SK-N-SH (cell line): ENCODE measurements at regions not wholly inside any gene's neighbourhood (a gene's known extent, or its start where the extent isn't known, plus 50 kb on each side); places are given as distances from the start of the nearest gene placed in this dataset.

Source experiments
- CTCF ChIA-PET: fragments of 300-600, 350-600 bp; formaldehyde crosslinking; extraction: SDS; loops from one replicate; lab custom pipeline; 2021; lab: Yijun Ruan, JAX
- POLR2A ChIA-PET: fragments of 350-600 bp; sonication (Branson Sonifier 250); formaldehyde crosslinking; extraction: SDS; loops from one replicate; lab custom pipeline; 2020; ENCODE audit warnings: antibody characterized with exemption, inconsistent platforms; lab: Yijun Ruan, JAX
- DNase-seq: peaks from one replicate; pipeline ENCODE4 v3.0.0; 2012
- H2AFZ ChIP-seq: fragments of 200-600 bp; sonication (generic); 2 replicates; pipeline ENCODE4 v1.8.1; 2016; ENCODE audit warnings: antibody characterized with exemption, mild to moderate bottlenecking, low read depth
- H3F3A ChIP-seq: fragments of 200-600 bp; sonication (generic); replicated peaks from 2 replicates; pipeline ENCODE3; 2016; ENCODE audit warnings: antibody characterized with exemption, mild to moderate bottlenecking; ENCODE audit not compliant: insufficient read depth
- H3K27ac ChIP-seq, 2 experiments: fragments of 200-500 bp in 1 of 2; fragments of 200-600 bp in 1 of 2; sonication (Bioruptor generic) in 1 of 2; sonication (generic), shearing (Covaris generic) in 1 of 2; 2 replicates each; pipeline versions ENCODE4 v1.5.1 to v1.6.1; 2014 to 2016; ENCODE audit warnings: low read depth in 2 of 2, inconsistent platforms in 1 of 2, low read length in 1 of 2, mild to moderate bottlenecking in 1 of 2, mixed read lengths in 1 of 2
- H3K27me3 ChIP-seq: fragments of 200-600 bp; sonication (generic), shearing (Covaris generic); 2 replicates; pipeline ENCODE4 v1.6.1; 2016; ENCODE audit warnings: mixed run types; ENCODE audit not compliant: insufficient read depth
- H3K36me3 ChIP-seq, 2 experiments: fragments of 200-500 bp in 1 of 2; fragments of 200-600 bp in 1 of 2; sonication (Bioruptor generic) in 1 of 2; sonication (generic) in 1 of 2; replicated peaks in 1 of 2; 2 replicates each; pipeline versions ENCODE3 to v1.5.1; 2014 to 2016; ENCODE audit warnings: low read length in 1 of 2, mild to moderate bottlenecking in 1 of 2; ENCODE audit not compliant: insufficient read depth in 2 of 2, control insufficient read depth in 1 of 2
- H3K4me1 ChIP-seq, 2 experiments: fragments of 200-500 bp in 1 of 2; fragments of 200-600 bp in 1 of 2; sonication (Bioruptor generic) in 1 of 2; sonication (generic), shearing (Covaris generic) in 1 of 2; 2 replicates each; pipeline versions ENCODE4 v1.5.1 to v1.6.1; 2014 to 2016; ENCODE audit warnings: low read depth in 1 of 2, low read length in 1 of 2, mixed run types in 1 of 2; ENCODE audit not compliant: insufficient read depth in 2 of 2, control insufficient read depth in 1 of 2
- H3K4me2 ChIP-seq: fragments of 200-600 bp; sonication (generic), shearing (Covaris generic); 2 replicates; pipeline ENCODE4 v1.6.1; 2017; ENCODE audit warnings: mixed run types
- H3K4me3 ChIP-seq, 2 experiments: fragments of 200-500 bp in 1 of 2; fragments of 200-600 bp in 1 of 2; sonication (Bioruptor generic) in 1 of 2; sonication (generic), shearing (Covaris generic) in 1 of 2; 2 replicates each; pipeline versions ENCODE4 v1.5.1 to v1.8.1; 2014 to 2016; ENCODE audit warnings: low read depth in 2 of 2, inconsistent platforms in 1 of 2, low read length in 1 of 2, mild to moderate bottlenecking in 1 of 2, mixed read lengths in 1 of 2, moderate library complexity in 1 of 2
- H3K79me2 ChIP-seq: fragments of 200-600 bp; sonication (generic); 2 replicates; pipeline ENCODE4 v1.8.1; 2017; ENCODE audit warnings: mild to moderate bottlenecking; ENCODE audit not compliant: insufficient read depth
- H3K9ac ChIP-seq: fragments of 200-600 bp; sonication (generic); 2 replicates; pipeline ENCODE4 v1.6.1; 2017; ENCODE audit warnings: mixed run types
- H3K9me2 ChIP-seq: fragments of 200-600 bp; sonication (generic); 2 replicates; pipeline ENCODE4 v1.6.1; 2017; ENCODE audit warnings: mixed run types
- H3K9me3 ChIP-seq: fragments of 200-600 bp; sonication (generic); 2 replicates; pipeline ENCODE4 v1.6.1; 2017; ENCODE audit warnings: mixed run types, mild to moderate bottlenecking, moderate library complexity
- H4K20me1 ChIP-seq: fragments of 200-600 bp; sonication (generic); 2 replicates; pipeline ENCODE4 v1.6.1; 2017; ENCODE audit warnings: mild to moderate bottlenecking, mixed run types; ENCODE audit not compliant: insufficient read depth
- ELF1 ChIP-seq: IDR thresholded peaks from 2 replicates; pipeline ENCODE4 v1.4.0; 2012
- EP300 ChIP-seq, 2 experiments: IDR thresholded peaks; 2 replicates each; pipeline versions ENCODE4 v1.4.0 to v1.6.1; 2012; ENCODE audit warnings: borderline replicate concordance in 1 of 2, low read depth in 1 of 2, low read length in 1 of 2
- EZH2phosphoT487 ChIP-seq: fragments of 200-600 bp; sonication (generic); IDR thresholded peaks from 2 replicates; pipeline ENCODE4 v1.6.1; 2017; ENCODE audit warnings: low read depth, mixed run types, mild to moderate bottlenecking, antibody characterized with exemption, moderate library complexity, borderline replicate concordance
- FOSL2 ChIP-seq: IDR thresholded peaks from 2 replicates; pipeline ENCODE4 v1.4.0; 2012; ENCODE audit warnings: low read depth, mild to moderate bottlenecking, moderate library complexity, borderline replicate concordance
- GATA2 ChIP-seq: sonication (generic); formaldehyde crosslinking; IDR thresholded peaks from 2 replicates; pipeline ENCODE4 v1.5.0; 2020; ENCODE audit warnings: mild to moderate bottlenecking, missing genetic modification reagents
- MAX ChIP-seq: IDR thresholded peaks from 2 replicates; pipeline ENCODE4 v1.4.0; 2012; ENCODE audit warnings: low read depth
- NRF1 ChIP-seq: IDR thresholded peaks from 2 replicates; pipeline ENCODE4 v1.6.1; 2012; ENCODE audit warnings: low read depth, mild to moderate bottlenecking, low read length
- PBX3 ChIP-seq: IDR thresholded peaks from 2 replicates; pipeline ENCODE4; 2012
- POLR2AphosphoS5 ChIP-seq: IDR thresholded peaks from 2 replicates; pipeline ENCODE4 v1.6.1; 2012; ENCODE audit warnings: low read depth, low read length
- REST ChIP-seq: IDR thresholded peaks from 2 replicates; pipeline ENCODE4 v1.6.1; 2012; ENCODE audit warnings: mild to moderate bottlenecking, low read depth, low read length, moderate library complexity
- RXRA ChIP-seq: IDR thresholded peaks from 2 replicates; pipeline ENCODE4 v1.4.0; 2012; ENCODE audit warnings: low read depth, mild to moderate bottlenecking, borderline replicate concordance
- SIN3A ChIP-seq: IDR thresholded peaks from 2 replicates; pipeline ENCODE4 v1.6.1; 2012; ENCODE audit warnings: low read depth, mild to moderate bottlenecking, low read length, moderate library complexity, borderline replicate concordance
- TAF1 ChIP-seq: IDR thresholded peaks from 2 replicates; pipeline ENCODE4 v1.6.1; 2012; ENCODE audit warnings: low read depth, mild to moderate bottlenecking, low read length, moderate library complexity, borderline replicate concordance
- TCF12 ChIP-seq: IDR thresholded peaks from 2 replicates; pipeline ENCODE4 v1.4.0; 2012
- TEAD4 ChIP-seq: IDR thresholded peaks from 2 replicates; pipeline ENCODE4 v1.4.0; 2012; ENCODE audit warnings: mild to moderate bottlenecking, borderline replicate concordance; ENCODE audit not compliant: insufficient read depth
- USF2 ChIP-seq: fragments of 150-350 bp; IDR thresholded peaks from 2 replicates; pipeline ENCODE4 v1.6.1; 2017; ENCODE audit warnings: antibody characterized with exemption, low read length, low read depth, borderline replicate concordance
- YY1 ChIP-seq: IDR thresholded peaks from 2 replicates; pipeline ENCODE4 v1.4.0; 2012; ENCODE audit warnings: low read depth, mild to moderate bottlenecking
- ZBTB33 ChIP-seq: IDR thresholded peaks from 2 replicates; pipeline ENCODE4 v1.4.0; 2012; ENCODE audit warnings: low read depth, borderline replicate concordance
- WGBS: methylation state at CpG from one replicate; pipeline ENCODE4 v1.1.6; 2017; ENCODE audit warnings: low lambda C conversion rate; 5-methylcytosine and 5-hydroxymethylcytosine counted together

- Histone ChIP-seq H3K79me2 (no peaks in the 10 kb centered on the region), H3F3A (no peaks in the 10 kb centered on the region), H4K20me1 (no peaks in the 10 kb centered on the region), H3K4me2 (no peak overlapping the region), H3K9me3 (no peaks in the 10 kb centered on the region), H3K4me3 (no peak overlapping the region), H3K9me2 (no peaks in the 10 kb centered on the region), H3K27ac (no peak overlapping the region), H3K27me3 (no peaks in the 10 kb centered on the region), H3K4me1 (no peaks in the 10 kb centered on the region), H3K9ac (no peak overlapping the region), H3K36me3 (no peaks in the 10 kb centered on the region), H2AFZ (no peak overlapping the region)
- no peak for TF ChIP-seq MAX
- no peak for TF ChIP-seq FOSL2
- TF ChIP-seq YY1, result no peak
- no peak for TF ChIP-seq ELF1
- TF ChIP-seq POLR2AphosphoS5, result no peak
- WGBS, result 15% methylated on average over 2 of the region's 2 CpGs
- ChIA-PET POLR2A (no interaction called here), CTCF (no interaction called here)
- no peak for DNase-seq
These were observed 199.4 kb upstream of the PPP2R3A start for GRCh38 chr3:135766115-135766514.

GRCh38 chr3:135771760-135772159 is 193.8 kb upstream of the PPP2R3A start:
- WGBS, result 6% methylated on average over 3 of the region's 3 CpGs
- Histone ChIP-seq H3K27ac (no peak overlapping the region), H3K9me2 (no peaks in the 10 kb centered on the region), H3K4me3 (no peak overlapping the region), H4K20me1 (no peaks in the 10 kb centered on the region), H3K9me3 (no peaks in the 10 kb centered on the region), H3F3A (no peaks in the 10 kb centered on the region), H3K79me2 (no peaks in the 10 kb centered on the region), H3K4me1 (no peaks in the 10 kb centered on the region), H3K36me3 (no peaks in the 10 kb centered on the region), H3K4me2 (no peak overlapping the region), H3K27me3 (no peaks in the 10 kb centered on the region), H3K9ac (no peak overlapping the region), H2AFZ (no peak overlapping the region)
- ChIA-PET CTCF (no interaction called here), POLR2A (no interaction called here)
- no peak for DNase-seq
- no peak for TF ChIP-seq NRF1
- TF ChIP-seq REST, result no peak
- no peak for TF ChIP-seq TEAD4
- no peak for TF ChIP-seq EP300 (IDR thresholded peaks at IDR 0.05; ENCODE audit: borderline replicate concordance in 1 of 2, low read depth in 1 of 2, low read length in 1 of 2)
- TF ChIP-seq YY1, result no peak
- no peak for TF ChIP-seq RXRA
- no peak for TF ChIP-seq MAX
- no peak for TF ChIP-seq PBX3
- TF ChIP-seq ZBTB33, result no peak
- no peak for TF ChIP-seq EZH2phosphoT487
- TF ChIP-seq SIN3A, result no peak
- no peak for TF ChIP-seq TAF1
- no peak for TF ChIP-seq TCF12
- no peak for TF ChIP-seq USF2
- TF ChIP-seq GATA2 (CRISPR knock-in tag), result no peak
